Activated naive CD4-positive, alpha-beta T cell treated with anti-CD3 and anti-CD28 coated beads, Interleukin-2, amount 50 U/mL, for 16 hours (primary cell): ENCODE measurements at regions not wholly inside any gene's neighbourhood (a gene's known extent, or its start where the extent isn't known, plus 50 kb on each side); places are given as distances from the start of the nearest gene placed in this dataset.

Source experiments
- DNase-seq: peaks from one replicate; pipeline ENCODE4 v3.0.0-alpha.2; 2020

GRCh38 chrX:43525901-43526610 lies 130.0 kb upstream of the MAOA start:
- no peak for DNase-seq

GRCh38 chrX:43526878-43527277 lies 129.2 kb upstream of the MAOA start:
- DNase-seq: no peak

GRCh38 chrX:43527801-43528200 lies 128.3 kb upstream of the MAOA start:
- no peak for DNase-seq

DNA sequence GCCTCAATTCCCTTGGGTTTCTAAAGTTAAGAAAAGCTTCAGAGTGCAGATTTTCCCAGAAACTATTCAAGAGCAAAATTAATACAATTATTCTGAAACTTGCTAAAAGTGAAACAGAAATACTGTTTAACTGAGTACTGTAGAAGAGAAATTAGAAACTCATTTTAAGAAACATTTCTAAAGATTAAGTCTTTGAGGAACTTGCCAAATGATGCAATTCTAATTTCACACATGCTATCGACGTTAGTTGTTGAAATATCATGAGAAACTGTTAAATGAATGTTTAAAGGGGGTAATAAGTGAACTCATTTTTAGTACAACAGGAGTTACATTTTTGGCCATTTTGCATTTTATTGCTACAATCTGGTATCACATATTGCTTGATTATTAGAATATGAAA lies 125.3 kb upstream of the MAOA start:
- no peak for DNase-seq

DNA sequence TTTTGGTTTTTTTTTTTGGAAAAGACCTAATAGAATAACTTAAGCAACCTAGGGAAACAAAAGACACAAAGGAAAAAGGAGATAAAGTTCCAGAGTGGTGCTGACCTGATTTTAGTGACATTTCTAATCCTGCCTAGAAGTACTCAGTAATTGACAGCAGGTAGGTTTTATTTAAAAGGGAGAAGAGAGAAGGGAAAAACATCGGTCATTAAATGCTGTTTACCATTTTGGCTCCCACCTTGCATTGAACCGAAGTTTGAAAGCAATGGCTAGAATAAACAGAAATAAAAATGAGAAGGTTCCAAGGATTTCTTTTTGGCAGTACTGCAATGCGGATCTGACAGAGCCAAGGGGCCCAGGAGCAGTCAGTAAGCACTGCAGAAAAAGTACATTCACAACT lies 115.8 kb upstream of the MAOA start:
- no peak for DNase-seq

- no peak for DNase-seq
Measured at GRCh38 chrX:43551590-43551989, 104.5 kb upstream of the MAOA start.

- DNase-seq: no peak
Measured at GRCh38 chrX:43552156-43552555, 103.9 kb upstream of the MAOA start.

- DNase-seq: no peak
Measured at GRCh38 chrX:43552703-43553102, 103.4 kb upstream of the MAOA start.

GRCh38 chrX:43553257-43553656 lies 102.8 kb upstream of the MAOA start:
- DNase-seq: no peak

GRCh38 chrX:43556207-43556606 lies 99.9 kb upstream of the MAOA start:
- no peak for DNase-seq

DNA sequence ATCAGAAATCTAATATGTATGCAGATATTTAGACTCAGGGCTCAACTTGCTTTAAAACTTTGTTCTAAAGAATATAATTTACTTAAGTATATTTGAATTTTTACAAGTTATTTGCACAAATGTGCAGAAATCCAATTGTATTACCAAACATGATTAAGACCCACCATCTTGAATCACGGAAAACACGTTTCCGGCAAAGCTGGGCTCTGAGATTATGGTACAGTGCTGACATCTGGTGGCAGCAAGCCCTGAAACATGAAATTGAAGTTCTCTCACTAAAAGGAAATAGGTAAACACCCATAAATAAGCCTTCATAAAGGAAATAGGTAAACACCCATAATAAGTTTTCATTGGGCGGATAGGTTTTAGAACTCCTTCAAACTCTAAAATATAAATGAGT lies 98.3 kb upstream of the MAOA start:
- DNase-seq: peak; percentile 55

GRCh38 chrX:43559644-43560043 lies 96.5 kb upstream of the MAOA start:
- peak; percentile 17 for DNase-seq

DNA sequence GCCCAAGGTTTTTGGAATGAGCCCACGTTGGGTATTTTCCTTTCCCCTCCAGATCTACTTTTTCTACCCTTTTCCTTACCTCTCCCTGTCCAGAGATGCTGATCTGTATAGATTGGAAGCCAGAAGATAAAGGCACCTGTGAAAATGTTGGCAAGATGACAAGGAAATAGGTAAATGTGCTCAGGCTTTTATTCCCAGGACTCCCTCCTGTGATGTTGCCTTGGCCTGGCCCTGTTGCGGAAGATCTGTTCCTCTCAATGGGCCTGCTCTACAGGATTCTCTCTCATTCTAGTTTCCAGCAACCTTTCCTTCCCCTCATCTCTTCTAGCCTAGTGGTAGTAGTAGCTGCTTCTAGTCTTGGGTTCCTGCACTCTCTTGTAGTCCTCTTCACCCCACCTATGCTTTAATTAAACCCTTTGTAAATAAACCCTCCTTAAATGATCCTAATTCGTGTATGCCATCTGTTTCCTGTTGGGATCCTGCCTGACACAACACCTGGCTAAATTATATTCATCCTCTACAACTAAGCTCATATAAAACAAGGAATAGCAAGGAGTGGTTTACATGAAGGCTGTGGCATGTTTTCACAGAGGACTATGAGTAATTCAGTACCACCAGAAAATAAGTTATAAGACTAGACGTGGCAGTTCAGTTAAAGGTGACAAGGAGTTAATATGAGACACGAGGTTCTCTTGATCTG lies 95.7 kb upstream of the MAOA start:
- no peak for DNase-seq

DNA sequence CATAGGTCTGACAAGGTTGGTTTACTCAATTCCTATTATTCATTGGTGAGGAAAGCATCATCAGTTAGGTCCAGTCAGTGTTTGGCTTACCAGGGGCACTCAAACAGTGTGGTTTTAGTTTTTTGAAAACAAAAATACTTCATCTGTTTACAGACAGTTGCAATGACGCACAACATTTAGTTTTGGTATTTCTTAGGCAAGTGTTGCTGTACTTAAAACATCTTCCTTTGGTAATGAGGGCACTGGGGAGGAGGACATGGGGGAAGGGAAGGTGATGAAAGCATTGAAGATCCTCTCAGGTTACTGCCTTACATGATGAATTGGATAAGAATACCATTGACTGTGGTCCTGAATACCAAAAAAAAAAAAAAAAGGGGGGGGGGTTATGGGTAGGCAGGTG lies 93.7 kb upstream of the MAOA start:
- no peak for DNase-seq

DNA sequence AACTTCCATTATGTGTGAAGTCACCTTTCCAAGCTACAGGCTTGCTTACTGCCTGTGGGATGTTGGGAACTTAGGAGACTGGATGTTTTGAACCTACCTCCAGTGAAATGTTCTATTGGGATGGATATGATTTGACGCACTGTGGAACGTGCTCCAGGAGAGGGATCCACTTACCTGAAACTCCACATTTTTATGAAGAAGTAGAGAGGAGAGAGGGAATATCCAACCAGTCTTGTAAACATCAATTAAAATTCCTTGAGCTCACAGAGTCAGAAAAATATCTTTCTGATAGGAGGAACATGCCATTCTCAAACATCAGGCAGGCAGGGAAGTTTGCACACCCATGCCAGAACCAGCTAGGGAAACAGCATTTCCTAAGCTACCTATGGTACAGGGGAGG lies 91.1 kb upstream of the MAOA start:
- no peak for DNase-seq

DNA sequence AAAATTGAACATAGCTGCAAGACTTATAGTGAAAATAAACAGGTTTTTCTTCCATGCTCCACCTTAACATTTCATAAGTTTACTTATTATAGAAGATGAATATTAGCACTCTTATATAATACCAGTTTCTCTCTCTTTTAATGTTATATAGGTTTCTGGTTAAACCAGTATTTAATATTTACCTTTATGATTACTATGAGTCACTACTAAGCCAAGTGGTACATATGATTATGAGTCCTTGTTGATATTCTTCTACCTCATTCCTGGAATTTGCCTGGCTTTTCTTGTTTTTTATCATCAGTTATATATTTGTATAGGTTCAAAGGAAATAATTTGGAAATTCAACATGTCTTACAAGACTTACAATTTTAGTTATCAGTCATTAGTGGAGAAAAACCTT lies 89.9 kb upstream of the MAOA start:
- DNase-seq: no peak

DNA sequence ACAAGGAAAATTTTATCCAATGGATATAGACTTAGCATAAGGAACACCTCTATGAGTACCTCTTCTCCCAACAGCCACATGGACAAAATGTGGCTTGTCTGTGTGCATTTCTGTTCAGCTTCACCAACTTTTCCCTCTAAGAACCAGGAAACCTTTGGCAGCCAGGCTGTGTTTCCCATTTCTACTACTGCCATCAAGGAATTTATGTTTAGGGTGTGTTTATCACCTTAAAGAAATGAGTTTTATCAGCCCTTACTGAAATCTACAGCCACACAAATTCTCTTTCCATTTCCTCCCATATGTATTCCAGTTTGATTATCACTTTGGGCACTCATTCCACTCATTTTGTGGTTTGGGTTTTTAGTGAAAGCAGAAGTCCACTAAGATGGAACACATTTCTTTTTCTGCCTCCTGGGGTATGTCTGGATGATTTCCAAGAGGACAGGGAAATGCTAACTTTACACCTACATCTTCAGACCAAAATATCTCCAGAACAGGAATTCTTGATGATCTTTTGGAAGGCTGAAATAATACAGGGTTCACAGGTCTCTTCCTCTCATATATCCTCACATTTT lies 82.6 kb upstream of the MAOA start:
- DNase-seq: no peak

GRCh38 chrX:43580621-43581020 lies 75.5 kb upstream of the MAOA start:
- DNase-seq: no peak

DNA sequence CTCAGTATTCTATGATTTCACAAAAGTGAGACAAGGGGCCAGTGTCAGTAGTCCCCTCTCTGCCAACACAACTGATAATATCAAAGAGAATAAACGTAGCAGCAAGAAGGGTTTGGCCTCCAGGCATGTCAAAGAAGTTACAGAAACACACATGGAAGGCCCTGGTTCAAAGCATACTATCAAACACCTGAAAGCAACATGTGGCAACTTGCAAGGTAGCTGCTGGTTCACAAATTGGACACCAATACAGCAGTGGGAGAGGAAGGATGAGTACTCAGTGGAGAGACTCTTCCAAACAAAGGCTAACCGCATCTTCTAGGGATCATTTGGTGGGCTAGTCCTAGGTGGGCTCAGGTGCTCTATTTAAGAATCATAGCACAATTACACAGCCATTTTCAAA lies 74.9 kb upstream of the MAOA start:
- no peak for DNase-seq

DNA sequence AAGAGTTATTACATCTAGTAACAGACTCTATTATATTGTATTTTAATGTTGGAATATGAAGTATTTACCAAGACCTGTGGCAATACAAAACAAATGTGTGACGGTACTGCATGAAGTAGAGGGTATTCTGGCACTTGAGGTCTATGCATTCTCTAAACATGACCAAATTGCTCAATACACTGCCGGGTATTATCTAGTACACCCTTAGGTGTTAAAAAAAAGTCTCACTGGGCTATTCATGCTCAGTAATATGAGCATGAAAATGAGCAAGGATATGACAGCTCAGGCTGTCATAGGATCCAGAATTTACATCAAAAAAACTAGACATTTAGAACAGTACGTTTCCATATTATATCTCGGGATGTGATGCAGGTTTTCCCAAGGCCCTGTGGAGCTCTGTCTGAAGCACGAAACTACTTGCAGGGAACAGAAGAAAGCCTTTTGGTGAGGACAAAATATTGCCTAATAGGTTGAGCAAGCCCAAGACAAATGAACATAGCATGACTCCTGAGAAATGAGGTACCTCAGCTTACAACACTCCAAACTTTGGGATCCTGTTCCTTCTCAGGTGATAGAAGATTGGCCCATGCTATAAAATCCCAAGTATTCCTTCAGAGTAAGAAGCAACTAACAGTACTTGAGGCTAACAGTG lies 74.1 kb upstream of the MAOA start:
- DNase-seq: no peak

DNA sequence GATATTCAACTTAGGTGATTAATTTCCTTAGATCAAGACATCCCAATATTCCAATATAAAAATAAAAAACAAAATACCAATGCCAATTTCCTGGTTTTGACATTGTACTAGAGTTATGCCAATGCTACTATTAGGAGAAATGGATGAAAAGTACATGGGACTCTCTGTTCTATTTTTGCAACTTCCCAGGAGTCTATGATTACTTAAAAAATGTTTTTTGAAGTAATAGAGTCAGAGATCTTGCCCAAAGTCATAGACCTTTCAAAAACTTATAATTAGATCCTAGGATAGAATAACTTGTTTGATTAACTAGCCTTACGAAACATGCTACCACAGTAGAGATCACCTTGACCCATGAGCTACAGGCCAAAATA lies 73.6 kb upstream of the MAOA start:
- DNase-seq: no peak

DNA sequence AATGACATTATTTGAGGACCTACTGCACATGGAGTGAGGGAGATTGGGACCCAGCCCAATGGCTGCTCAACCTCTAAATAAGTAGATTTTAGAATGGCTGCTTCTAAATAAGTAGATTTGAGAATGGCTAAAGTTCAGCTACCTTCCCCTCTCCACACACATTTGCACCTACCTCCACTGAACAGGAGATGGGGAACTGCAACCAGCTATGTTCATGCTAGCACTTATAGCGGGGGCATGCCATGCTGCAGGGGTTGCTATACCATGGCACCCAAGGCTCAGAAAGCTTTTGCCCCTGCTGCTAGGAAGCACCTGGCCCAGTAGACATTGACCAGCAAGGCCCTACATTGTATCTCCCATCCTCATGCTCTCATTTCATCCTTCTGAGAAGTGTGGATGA lies 70.2 kb upstream of the MAOA start:
- DNase-seq: no peak

DNA sequence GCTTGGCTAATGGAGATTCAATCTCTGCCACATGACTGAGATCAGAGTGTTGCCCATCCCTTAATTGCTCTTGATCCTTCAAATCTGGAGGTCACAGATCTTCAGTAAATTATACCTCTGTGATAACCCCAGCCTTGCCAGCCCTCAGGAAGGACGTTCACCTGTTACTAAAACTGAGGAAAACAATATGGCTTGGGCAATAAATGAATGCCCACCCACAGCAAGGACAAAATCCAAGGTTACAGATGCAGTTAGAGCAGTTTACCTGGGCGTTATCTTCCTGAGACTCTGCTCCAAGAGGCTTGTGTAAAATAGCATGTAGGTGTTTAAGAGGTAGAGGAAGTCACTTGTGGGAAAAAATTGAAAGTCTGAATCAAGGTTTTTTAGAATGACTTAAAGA lies 69.3 kb upstream of the MAOA start:
- DNase-seq: no peak

GRCh38 chrX:43589735-43590134 lies 66.4 kb upstream of the MAOA start:
- no peak for DNase-seq
